ENCODE measurements at regions not wholly inside any gene's neighbourhood (a gene's known extent, or its start where the extent isn't known, plus 50 kb on each side); places are given as distances from the start of the nearest gene placed in this dataset.

DNA sequence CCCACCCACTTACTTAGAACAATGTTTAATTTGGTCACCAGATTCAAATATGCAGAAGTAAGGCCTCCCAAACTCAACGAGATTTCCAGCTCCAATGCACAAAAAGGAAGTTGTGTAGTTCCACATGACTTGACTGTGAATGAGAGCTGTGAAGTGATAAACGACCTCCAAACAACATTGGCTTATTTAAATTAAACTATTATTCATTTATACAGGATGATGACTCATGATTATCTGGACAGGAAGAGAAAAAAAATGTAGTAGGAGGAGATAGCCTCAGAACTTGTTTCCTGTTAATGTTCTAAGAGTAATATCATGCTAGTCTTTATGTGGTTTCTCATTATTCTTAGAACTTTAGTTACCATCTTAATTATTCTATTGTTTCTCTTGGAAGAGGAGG is 237.3 kb downstream of the C1D start:
- TF ChIP-seq, protein P1, sequence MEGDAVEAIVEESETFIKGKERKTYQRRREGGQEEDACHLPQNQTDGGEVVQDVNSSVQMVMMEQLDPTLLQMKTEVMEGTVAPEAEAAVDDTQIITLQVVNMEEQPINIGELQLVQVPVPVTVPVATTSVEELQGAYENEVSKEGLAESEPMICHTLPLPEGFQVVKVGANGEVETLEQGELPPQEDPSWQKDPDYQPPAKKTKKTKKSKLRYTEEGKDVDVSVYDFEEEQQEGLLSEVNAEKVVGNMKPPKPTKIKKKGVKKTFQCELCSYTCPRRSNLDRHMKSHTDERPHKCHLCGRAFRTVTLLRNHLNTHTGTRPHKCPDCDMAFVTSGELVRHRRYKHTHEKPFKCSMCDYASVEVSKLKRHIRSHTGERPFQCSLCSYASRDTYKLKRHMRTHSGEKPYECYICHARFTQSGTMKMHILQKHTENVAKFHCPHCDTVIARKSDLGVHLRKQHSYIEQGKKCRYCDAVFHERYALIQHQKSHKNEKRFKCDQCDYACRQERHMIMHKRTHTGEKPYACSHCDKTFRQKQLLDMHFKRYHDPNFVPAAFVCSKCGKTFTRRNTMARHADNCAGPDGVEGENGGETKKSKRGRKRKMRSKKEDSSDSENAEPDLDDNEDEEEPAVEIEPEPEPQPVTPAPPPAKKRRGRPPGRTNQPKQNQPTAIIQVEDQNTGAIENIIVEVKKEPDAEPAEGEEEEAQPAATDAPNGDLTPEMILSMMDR (conservative IDR thresholded peaks at IDR 0.05; ENCODE audit: low read depth, low read length): no peak
- no peak for DNase-seq (ENCODE audit: low read depth)
- H3K4me3 ChIP-seq (ENCODE audit: low read depth, low read length): peak overlapping the region; percentile 42

DNA sequence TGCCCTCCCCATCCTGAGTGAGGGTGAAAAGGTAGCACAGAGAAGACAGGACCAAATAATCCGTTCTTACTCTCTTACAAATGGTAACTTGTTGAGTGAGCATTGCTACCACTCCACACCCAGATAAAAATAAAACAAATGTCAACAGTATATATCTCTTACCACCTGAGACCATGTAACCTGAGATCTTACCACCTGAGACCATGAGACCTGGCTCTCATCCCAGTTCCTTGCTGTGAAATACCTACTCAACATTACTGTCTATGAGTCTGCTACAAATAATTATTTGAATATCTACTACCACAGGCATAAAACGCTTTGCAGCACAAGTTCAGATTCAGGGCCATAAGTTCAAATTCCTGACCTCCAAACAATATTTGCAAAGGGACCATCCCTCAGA is 234.7 kb downstream of the C1D start:
- no peak overlapping the region for H3K4me3 ChIP-seq (ENCODE audit: low read depth, low read length)
- TF ChIP-seq, protein P1 (conservative IDR thresholded peaks at IDR 0.05; ENCODE audit: low read depth, low read length): no peak
- DNase-seq (ENCODE audit: low read depth): no peak

DNA sequence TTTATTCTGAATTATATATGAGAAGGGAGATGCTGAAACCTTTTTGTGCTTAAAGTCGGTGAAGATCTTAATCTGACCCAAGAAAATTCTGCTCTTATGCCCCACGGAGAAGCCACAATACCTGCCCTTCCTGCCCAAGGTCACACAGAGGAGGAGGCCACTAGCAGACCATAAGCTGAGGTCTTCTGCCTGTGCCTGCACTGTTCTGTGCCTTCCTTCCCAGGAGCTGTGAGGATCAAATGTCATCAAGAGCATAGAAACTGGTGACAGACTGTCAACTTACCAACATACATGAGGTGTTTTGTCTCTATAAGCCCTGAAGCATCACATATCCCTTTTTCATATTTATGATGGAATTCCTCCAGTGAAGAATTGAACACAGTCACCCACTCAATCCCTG is 233.3 kb downstream of the C1D start:
- TF ChIP-seq, protein P1 (conservative IDR thresholded peaks at IDR 0.05; ENCODE audit: low read depth, low read length): no peak

DNA sequence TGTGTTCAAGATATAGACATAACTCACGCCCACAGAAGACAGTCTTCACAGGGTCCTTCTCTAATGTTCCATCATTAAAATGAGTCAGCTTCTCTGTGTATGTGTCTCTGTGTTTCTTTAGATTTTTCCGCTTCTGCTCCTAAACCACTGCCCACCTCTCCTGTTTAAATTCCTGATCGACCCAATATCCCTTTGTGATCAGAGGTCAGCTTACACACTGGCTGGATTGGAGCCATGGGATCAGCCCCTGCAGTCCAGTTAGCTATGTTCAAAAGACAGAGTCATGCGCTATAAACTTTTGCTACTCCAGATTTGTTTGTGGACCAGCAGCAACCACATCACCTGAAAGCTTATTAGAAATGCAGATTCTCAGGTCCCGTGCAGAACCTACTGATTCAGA is 229.2 kb downstream of the C1D start:
- DNase-seq (ENCODE audit: low read depth): no peak
- no peak overlapping the region for H3K4me3 ChIP-seq (ENCODE audit: low read depth, low read length)
- TF ChIP-seq, protein P1 (conservative IDR thresholded peaks at IDR 0.05; ENCODE audit: low read depth, low read length): no peak

More for the DNA sequence above, 233.3 kb downstream of the C1D start:
- H3K4me3 ChIP-seq (ENCODE audit: low read depth, low read length): no peak overlapping the region
- DNase-seq (ENCODE audit: low read depth): no peak

DNA sequence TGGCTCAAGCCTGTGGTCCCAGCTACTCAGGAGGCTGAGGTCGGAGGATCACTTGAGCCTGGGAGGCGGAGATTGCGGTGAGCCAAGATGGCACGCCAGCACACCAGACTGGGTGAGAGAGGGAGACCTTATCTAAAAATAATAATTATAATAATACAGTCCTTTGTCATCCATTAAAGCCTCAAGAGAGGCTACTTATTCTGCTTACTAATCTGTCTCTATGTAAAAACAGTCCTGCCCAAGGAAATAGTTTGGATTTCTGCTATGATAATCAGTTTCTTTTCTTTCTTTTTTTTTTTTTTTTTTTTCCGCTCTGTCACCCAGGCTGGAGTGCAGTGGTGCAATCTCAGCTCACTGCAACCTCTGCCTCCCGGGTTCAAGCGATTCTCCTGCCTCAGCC is 228.3 kb downstream of the C1D start:
- no peak for DNase-seq (ENCODE audit: low read depth)
- TF ChIP-seq, protein P1 (conservative IDR thresholded peaks at IDR 0.05; ENCODE audit: low read depth, low read length): no peak
- no peak overlapping the region for H3K4me3 ChIP-seq (ENCODE audit: low read depth, low read length)

DNA sequence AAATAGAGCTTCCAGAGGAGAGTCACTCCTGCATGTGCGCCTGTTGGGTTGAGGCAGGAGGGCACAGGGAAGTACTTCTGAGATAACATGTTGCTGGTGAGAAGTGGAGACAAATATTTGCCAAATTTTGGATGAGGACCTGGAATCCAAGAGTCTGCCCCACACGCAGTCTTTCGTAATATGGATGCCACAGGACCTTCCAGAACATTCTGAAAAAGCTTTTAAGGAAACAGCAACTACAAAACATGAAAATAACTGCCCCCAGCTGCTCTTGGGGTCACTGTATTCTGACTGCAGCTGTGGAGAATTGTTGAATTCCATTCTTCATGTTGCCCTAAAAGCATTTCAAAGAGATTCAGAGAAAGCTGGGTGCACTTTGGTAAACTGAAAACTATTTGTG is 227.5 kb downstream of the C1D start:
- TF ChIP-seq, protein P1 (conservative IDR thresholded peaks at IDR 0.05; ENCODE audit: low read depth, low read length): no peak
- DNase-seq (ENCODE audit: low read depth): no peak
- H3K4me3 ChIP-seq (ENCODE audit: low read depth, low read length): no peak overlapping the region

DNA sequence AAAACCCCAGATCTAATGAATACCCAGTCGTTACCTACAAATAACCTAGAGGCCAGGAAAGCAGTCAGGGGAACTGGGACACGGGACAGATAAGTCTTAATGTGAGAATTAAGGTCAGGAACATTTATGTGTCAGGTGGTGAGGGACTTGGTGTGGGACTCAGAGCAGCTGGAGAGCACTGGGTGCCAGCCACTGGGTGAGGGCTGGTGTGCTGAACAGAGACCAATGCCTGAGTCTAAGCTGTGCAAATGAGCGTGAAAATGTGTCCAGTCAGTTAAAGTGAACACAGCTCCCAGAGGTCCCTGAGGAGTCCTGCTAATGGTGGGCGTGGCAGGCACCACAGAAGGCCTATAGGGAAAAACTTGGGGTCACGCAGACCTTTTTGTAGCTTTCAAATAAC is 225.9 kb downstream of the C1D start:
- no peak for DNase-seq (ENCODE audit: low read depth)
- TF ChIP-seq, protein P1 (conservative IDR thresholded peaks at IDR 0.05; ENCODE audit: low read depth, low read length): no peak
- H3K4me3 ChIP-seq (ENCODE audit: low read depth, low read length): no peak overlapping the region
